ENCODE measurements at regions not wholly inside any gene's neighbourhood (a gene's known extent, or its start where the extent isn't known, plus 50 kb on each side); places are given as distances from the start of the nearest gene placed in this dataset.

- DNase-seq: no peak
- in situ Hi-C loops (cut with HindIII; ENCODE audit: low pct_ligation_motif_present, low pct_unique_long_range_greater_than_20kb, low sequenced_read_pairs): no loop called here
These were observed 229.2 kb upstream of the ARGLU1 start for GRCh38 chr13:106797081-106797640.

DNA sequence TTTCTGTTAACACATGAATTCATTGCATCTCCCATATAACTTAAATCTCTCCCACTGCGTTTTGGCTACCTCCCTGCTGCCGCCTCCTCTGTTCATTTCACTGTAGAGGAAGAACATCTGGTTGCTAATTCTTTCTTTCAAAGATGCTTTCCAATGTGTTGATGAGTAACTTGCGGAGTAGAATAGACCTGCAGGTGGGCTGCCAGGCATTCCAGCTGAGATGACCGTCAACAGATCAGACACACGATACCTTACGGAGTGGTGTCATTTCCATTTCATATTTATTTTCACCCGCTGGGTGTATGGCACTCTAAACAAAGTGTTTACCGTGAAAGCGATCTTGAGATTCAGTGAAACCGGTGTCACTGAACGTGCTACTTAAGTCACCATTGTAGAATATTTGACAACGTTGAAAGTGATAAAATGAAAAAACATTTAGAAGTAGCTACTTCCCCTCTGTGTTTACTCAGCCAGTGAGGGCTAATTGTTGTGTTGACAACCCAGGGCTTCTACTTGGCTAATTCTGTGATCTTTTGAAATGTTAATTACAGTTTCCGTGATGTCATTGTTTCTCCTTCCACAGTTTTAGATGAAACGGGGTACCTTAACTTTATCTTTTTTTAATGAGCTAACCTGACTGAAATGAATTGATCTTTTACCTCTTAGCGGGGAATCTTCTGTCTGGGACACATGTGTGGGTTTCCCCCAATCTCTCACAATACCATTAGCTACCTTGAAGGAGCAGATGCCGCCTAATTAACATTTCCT lies 228.5 kb upstream of the ARGLU1 start:
- no peak for DNase-seq
- in situ Hi-C loops (cut with HindIII; ENCODE audit: low pct_ligation_motif_present, low pct_unique_long_range_greater_than_20kb, low sequenced_read_pairs): no loop called here

GRCh38 chr13:106795847-106796246 lies 227.9 kb upstream of the ARGLU1 start:
- in situ Hi-C loops (cut with HindIII; ENCODE audit: low pct_ligation_motif_present, low pct_unique_long_range_greater_than_20kb, low sequenced_read_pairs): no loop called here
- DNase-seq: no peak

GRCh38 chr13:106794117-106794516 lies 226.2 kb upstream of the ARGLU1 start:
- in situ Hi-C loops (cut with HindIII; ENCODE audit: low pct_ligation_motif_present, low pct_unique_long_range_greater_than_20kb, low sequenced_read_pairs): no loop called here
- no peak for DNase-seq

- in situ Hi-C loops (cut with HindIII; ENCODE audit: low pct_ligation_motif_present, low pct_unique_long_range_greater_than_20kb, low sequenced_read_pairs): no loop called here
- DNase-seq: no peak
These were observed 222.0 kb upstream of the ARGLU1 start for GRCh38 chr13:106789911-106790310.

- no peak for DNase-seq
- in situ Hi-C loops (cut with HindIII; ENCODE audit: low pct_ligation_motif_present, low pct_unique_long_range_greater_than_20kb, low sequenced_read_pairs): no loop called here
These were observed 218.1 kb upstream of the ARGLU1 start for GRCh38 chr13:106786006-106786563.

GRCh38 chr13:106774621-106775020 lies 206.7 kb upstream of the ARGLU1 start:
- no peak for DNase-seq
- in situ Hi-C loops (cut with HindIII; ENCODE audit: low pct_ligation_motif_present, low pct_unique_long_range_greater_than_20kb, low sequenced_read_pairs): no loop called here

DNA sequence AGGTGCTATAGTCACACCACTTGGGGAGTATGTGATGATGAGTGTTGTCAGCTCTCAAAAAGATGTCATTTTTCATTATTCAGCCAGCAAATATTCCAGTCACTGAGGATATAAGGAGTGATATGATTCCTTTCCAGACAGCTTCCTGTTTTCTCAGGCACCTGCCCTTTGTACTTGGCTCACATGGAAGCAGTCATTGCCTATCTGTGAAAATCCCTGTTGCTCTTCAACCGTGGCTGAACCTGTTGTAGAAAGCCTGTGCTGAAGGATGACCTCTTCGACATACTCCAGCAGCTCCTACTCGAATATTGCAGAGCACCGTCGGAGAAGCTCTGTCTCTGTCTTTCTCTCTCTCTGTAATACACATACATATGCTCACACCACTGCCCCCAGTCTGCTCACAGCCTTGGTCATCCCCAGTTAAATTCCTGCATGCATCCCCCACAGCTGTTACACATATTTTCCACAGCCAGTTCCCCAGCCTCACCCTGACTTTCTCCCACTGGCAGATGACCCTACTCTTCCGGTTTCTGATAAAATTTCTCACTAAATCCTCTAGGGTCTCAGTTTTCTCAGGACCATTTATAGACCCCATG lies 204.2 kb upstream of the ARGLU1 start:
- in situ Hi-C loops (cut with HindIII; ENCODE audit: low pct_ligation_motif_present, low pct_unique_long_range_greater_than_20kb, low sequenced_read_pairs): no loop called here
- no peak for DNase-seq

- in situ Hi-C loops (cut with HindIII; ENCODE audit: low pct_ligation_motif_present, low pct_unique_long_range_greater_than_20kb, low sequenced_read_pairs): no loop called here
These were observed 201.1 kb upstream of the ARGLU1 start for GRCh38 chr13:106768991-106769390.

DNA sequence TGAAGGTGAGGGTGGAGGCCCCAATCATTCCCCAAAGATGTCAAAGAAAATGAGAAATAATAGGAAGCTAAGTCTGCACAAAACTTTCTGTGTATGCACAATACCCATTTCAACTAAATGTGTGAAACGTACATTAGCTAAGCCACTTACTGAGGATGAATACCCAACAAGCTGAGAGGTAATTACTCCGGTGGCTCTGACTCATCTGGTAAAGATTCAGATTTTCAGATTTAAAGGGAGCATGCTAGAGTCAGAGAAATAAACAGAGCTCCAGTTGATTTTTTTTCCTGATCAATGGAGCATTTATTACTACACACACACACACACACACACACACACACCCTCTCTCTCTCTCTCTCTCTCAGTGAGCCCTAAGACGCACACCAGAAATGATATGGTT lies 194.8 kb upstream of the ARGLU1 start:
- in situ Hi-C loops (cut with HindIII; ENCODE audit: low pct_ligation_motif_present, low pct_unique_long_range_greater_than_20kb, low sequenced_read_pairs): no loop called here

More at GRCh38 chr13:106768991-106769390, 201.1 kb upstream of the ARGLU1 start:
- DNase-seq: no peak

GRCh38 chr13:106756446-106756845 lies 188.5 kb upstream of the ARGLU1 start:
- no peak for DNase-seq
- in situ Hi-C loops (cut with HindIII; ENCODE audit: low pct_ligation_motif_present, low pct_unique_long_range_greater_than_20kb, low sequenced_read_pairs): no loop called here

More for the DNA sequence above, 194.8 kb upstream of the ARGLU1 start:
- no peak for DNase-seq

DNA sequence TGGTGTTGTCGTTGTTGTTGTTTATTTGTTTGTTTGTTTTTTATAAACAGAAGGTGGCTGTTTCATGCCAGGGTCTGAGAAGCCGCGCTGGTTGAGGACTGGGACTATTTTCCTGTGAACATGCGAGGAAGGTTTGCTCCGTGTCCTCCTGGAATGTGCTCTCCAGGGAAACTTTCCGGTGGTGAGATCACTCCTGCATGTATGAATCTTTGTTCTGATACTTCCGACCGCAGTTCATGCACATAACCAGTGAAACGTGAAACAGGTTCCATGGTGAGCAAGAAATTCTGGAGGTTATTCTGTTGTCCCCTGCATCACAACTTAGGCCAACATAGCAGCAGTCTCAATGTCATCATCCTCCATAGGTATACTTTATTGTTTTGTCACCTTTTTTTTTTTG lies 187.6 kb upstream of the ARGLU1 start:
- DNase-seq: no peak
- in situ Hi-C loops (cut with HindIII; ENCODE audit: low pct_ligation_motif_present, low pct_unique_long_range_greater_than_20kb, low sequenced_read_pairs): no loop called here

DNA sequence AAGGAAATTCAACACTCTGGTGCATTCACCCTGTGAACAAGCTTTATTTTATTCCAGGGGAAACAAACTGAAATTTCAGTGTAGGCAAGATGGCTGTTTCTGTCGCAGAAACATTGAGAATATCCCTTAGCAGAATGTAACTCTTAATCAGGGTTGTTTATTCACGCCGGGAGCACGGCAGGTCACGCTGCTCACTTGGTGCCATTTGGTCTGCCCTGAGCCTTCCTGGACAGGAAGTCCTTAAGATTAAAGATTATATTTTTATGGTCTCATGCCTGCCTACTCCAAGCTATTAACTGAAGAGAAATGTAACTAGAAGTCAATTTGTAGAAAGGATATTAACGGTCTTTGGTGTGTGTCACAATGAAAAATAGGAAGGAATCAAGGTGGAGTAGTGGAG lies 185.3 kb upstream of the ARGLU1 start:
- DNase-seq: no peak
- in situ Hi-C loops (cut with HindIII; ENCODE audit: low pct_ligation_motif_present, low pct_unique_long_range_greater_than_20kb, low sequenced_read_pairs): no loop called here

GRCh38 chr13:106752584-106753170 lies 184.7 kb upstream of the ARGLU1 start:
- in situ Hi-C loops (cut with HindIII; ENCODE audit: low pct_ligation_motif_present, low pct_unique_long_range_greater_than_20kb, low sequenced_read_pairs): no loop called here
- DNase-seq: no peak

DNA sequence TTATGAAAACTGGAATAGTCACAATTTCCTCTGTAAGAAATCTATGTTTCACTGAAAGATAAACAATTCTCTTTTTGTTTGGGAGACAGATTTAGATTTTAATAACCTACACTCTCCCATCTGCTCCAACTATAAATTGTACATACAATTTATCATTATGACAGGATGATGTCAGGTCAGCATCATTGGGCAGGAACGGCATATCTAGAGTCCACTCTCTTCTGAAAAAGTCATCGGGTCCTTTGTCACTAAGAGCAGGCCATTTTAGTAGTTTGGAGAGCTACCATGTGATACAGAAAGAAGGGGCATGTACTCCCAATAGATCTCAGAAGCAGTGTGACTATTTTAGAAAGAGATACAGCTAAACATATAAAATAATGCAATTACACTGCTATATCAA lies 180.8 kb upstream of the ARGLU1 start:
- in situ Hi-C loops (cut with HindIII; ENCODE audit: low pct_ligation_motif_present, low pct_unique_long_range_greater_than_20kb, low sequenced_read_pairs): no loop called here
- DNase-seq: no peak

- no peak for DNase-seq
- in situ Hi-C loops (cut with HindIII; ENCODE audit: low pct_ligation_motif_present, low pct_unique_long_range_greater_than_20kb, low sequenced_read_pairs): no loop called here
These were observed 176.6 kb upstream of the ARGLU1 start for GRCh38 chr13:106744516-106744915.

GRCh38 chr13:106738186-106738678 lies 170.3 kb upstream of the ARGLU1 start:
- DNase-seq: no peak
- in situ Hi-C loops (cut with HindIII; ENCODE audit: low pct_ligation_motif_present, low pct_unique_long_range_greater_than_20kb, low sequenced_read_pairs): no loop called here

DNA sequence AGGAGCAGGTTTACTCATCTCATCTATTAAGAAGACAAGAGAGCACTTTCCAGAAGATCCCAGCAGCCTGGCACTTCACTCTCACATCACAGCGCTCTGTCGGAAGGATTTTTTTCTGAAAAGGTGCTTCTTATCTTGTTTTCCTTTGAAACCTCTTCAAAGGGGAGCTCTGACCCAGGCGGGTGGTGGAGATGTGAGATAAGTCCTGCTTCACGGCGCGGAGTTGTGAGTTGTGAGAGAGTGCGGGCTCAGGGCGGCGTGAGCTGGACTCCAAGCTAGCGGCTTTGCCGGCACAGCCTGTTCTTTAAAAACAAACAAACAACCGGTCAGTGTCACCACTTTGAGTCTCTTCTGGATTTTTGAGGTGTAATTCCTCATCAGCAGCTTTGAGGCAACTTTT lies 169.0 kb upstream of the ARGLU1 start:
- in situ Hi-C loops (cut with HindIII; ENCODE audit: low pct_ligation_motif_present, low pct_unique_long_range_greater_than_20kb, low sequenced_read_pairs): no loop called here
- no peak for DNase-seq

DNA sequence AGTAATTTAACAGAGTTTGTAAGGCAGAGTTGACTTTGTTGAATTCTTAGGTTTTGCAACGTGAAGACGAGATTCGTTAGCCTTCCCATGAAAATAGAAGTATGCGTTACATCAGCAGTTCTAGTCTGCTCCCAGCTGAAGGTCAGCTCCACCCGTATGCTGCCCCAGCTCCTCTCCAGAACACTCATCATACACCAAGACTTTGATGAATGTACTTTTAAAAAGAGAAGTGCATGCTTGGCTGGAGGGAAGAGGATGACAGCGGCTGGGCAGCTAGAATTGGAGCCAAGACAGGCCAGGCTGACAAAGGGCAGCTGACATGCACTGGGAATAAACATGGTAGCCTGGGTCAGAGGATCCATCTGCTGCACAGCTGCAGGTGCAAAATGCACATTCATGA lies 166.3 kb upstream of the ARGLU1 start:
- in situ Hi-C loops (cut with HindIII; ENCODE audit: low pct_ligation_motif_present, low pct_unique_long_range_greater_than_20kb, low sequenced_read_pairs): no loop called here
- DNase-seq: no peak

Data from ACHN (cell line).